ENCODE measurements at regions not wholly inside any gene's neighbourhood (a gene's known extent, or its start where the extent isn't known, plus 50 kb on each side); places are given as distances from the start of the nearest gene placed in this dataset.

DNA sequence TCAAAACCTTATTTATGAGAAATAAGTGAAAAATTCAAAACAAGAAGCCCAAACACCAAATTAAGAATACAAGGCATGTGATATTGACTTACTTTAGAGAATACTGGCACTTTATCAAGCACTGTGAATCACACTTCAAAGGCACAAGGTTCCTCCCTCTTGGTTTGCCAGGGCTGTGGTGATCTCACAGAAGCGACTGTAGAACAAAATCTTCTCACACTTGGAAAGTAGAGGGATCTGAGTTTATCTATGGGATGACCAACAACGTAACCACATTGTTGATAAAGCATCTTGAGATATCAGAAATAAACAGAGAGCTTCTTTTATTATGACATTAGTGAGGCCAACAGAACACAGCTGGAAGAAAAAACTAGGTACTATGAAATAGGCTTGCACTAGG, 295.9 kb downstream of the NFIB start:
- TF ChIP-seq, protein P1, sequence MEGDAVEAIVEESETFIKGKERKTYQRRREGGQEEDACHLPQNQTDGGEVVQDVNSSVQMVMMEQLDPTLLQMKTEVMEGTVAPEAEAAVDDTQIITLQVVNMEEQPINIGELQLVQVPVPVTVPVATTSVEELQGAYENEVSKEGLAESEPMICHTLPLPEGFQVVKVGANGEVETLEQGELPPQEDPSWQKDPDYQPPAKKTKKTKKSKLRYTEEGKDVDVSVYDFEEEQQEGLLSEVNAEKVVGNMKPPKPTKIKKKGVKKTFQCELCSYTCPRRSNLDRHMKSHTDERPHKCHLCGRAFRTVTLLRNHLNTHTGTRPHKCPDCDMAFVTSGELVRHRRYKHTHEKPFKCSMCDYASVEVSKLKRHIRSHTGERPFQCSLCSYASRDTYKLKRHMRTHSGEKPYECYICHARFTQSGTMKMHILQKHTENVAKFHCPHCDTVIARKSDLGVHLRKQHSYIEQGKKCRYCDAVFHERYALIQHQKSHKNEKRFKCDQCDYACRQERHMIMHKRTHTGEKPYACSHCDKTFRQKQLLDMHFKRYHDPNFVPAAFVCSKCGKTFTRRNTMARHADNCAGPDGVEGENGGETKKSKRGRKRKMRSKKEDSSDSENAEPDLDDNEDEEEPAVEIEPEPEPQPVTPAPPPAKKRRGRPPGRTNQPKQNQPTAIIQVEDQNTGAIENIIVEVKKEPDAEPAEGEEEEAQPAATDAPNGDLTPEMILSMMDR (IDR thresholded peaks at IDR 0.05; ENCODE audit: low read length): no peak
- no peak for TF ChIP-seq EZH2 (IDR thresholded peaks at IDR 0.05; ENCODE audit: borderline replicate concordance, low read length)
